Cardiac muscle cell (in vitro differentiated cells and primary cell): ENCODE measurements at regions not wholly inside any gene's neighbourhood (a gene's known extent, or its start where the extent isn't known, plus 50 kb on each side); places are given as distances from the start of the nearest gene placed in this dataset.
"Not testable (repeated sequence)": the region's sequence is repeated elsewhere in the genome, so short reads cannot be mapped to it uniquely, and the experiment has no call there.

Experiments used
- DNase-seq, 2 donors: peaks; one replicate each; pipeline versions ENCODE4 v3.0.0 to v3.0.0-alpha.2; 2010 to 2017; ENCODE audit warnings: low read depth in 1 of 2, low spot score in 1 of 2
- H3K27ac ChIP-seq: fragments of 200-600 bp; sonication (generic); 2 replicates; pipeline ENCODE4 v1.5.1; 2016
- H3K27me3 ChIP-seq: fragments of 200-600 bp; sonication (generic); 2 replicates; pipeline ENCODE4 v1.6.0; 2016; ENCODE audit warnings: control low read depth
- H3K36me3 ChIP-seq: fragments of 200-600 bp; sonication (generic); 2 replicates; pipeline ENCODE4 v1.5.1; 2016; ENCODE audit warnings: control low read depth
- H3K4me1 ChIP-seq: fragments of 200-600 bp; sonication (generic); 2 replicates; pipeline ENCODE4 v1.8.1; 2017; ENCODE audit warnings: low read depth, mild to moderate bottlenecking, mixed run types
- H3K4me3 ChIP-seq: fragments of 200-600 bp; sonication (generic); 2 replicates; pipeline ENCODE4 v1.5.1; 2016; ENCODE audit warnings: mild to moderate bottlenecking
- H3K9me3 ChIP-seq: fragments of 200-600 bp; sonication (generic); 2 replicates; pipeline ENCODE4 v1.5.1; 2017; ENCODE audit warnings: low read depth, mild to moderate bottlenecking, control low read depth
- CTCF ChIP-seq: IDR thresholded peaks from 2 replicates; pipeline ENCODE4 v1.5.1; 2012; ENCODE audit warnings: low read depth, mild to moderate bottlenecking, low read length

DNA sequence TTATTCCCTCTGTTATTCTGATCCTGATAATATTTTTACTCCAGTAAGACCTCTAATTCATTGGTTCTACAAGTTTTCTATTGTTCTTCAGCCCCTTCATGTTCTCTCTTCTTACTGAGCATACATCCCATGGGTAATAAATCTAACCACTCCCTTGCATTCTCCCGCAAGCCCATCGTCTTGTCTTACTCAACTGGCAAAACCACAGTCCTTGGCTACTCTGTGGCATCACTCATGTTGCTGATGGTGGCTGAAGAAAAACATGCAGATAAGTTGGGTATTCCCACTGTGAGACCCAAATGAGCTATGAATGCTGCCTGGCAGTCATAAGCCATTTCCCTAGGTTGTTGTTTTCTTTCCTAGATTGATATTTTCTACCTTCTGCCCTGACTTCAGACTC is 402.2 kb upstream of the AADAT start:
- no peaks in the 10 kb centered on the region for H3K36me3 ChIP-seq

GRCh38 chr4:170476351-170476750 is 386.6 kb upstream of the AADAT start:
- Histone ChIP-seq H3K4me3 (no peak overlapping the region), H3K36me3 (no peaks in the 10 kb centered on the region), H3K9me3 (no peaks in the 10 kb centered on the region), H3K4me1 (no peaks in the 10 kb centered on the region), H3K27ac (no peak overlapping the region), H3K27me3 (no peaks in the 10 kb centered on the region)
- TF ChIP-seq CTCF: no peak
- DNase-seq: no peak

More for the DNA sequence above, 402.2 kb upstream of the AADAT start:
- H3K27ac ChIP-seq: no peak overlapping the region
- no peak overlapping the region for H3K4me3 ChIP-seq
- TF ChIP-seq CTCF: no peak
- no peak for DNase-seq
- no peaks in the 10 kb centered on the region for H3K4me1 ChIP-seq
- no peaks in the 10 kb centered on the region for H3K9me3 ChIP-seq
- no peaks in the 10 kb centered on the region for H3K27me3 ChIP-seq

DNA sequence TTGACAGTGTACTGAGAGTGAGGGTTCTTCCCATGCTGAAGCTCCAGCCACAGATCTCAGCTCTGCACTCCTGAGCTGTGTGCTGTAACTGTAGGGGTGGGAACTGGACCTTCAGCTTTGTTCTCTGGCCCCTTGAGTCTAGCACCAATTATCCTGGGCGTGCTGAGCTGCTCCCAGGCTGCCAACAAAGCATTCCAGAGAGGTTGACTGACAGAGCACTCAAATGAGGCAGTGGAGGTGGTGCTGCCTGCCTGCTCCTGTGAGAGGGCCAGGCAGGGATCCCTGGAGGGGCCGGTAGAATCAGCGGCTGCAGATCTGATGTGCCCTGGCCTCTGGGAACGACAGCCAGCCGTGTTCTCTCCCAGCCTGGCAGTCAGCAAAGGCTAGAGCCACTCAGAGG is 375.7 kb upstream of the AADAT start:
- no peaks in the 10 kb centered on the region for H3K27me3 ChIP-seq
- no peaks in the 10 kb centered on the region for H3K36me3 ChIP-seq
- DNase-seq: peak in 1 of 2 donors; percentile 24
- no peaks in the 10 kb centered on the region for H3K4me1 ChIP-seq
- no peak overlapping the region for H3K4me3 ChIP-seq
- no peak overlapping the region for H3K27ac ChIP-seq
- no peak for TF ChIP-seq CTCF
- H3K9me3 ChIP-seq: no peaks in the 10 kb centered on the region

- Histone ChIP-seq H3K4me3 (no peak overlapping the region), H3K36me3 (no peaks in the 10 kb centered on the region), H3K27me3 (no peaks in the 10 kb centered on the region), H3K9me3 (no peaks in the 10 kb centered on the region), H3K4me1 (no peaks in the 10 kb centered on the region), H3K27ac (no peak overlapping the region)
- no peak for DNase-seq
- TF ChIP-seq CTCF: no peak
These were observed 374.9 kb upstream of the AADAT start for GRCh38 chr4:170464614-170465197.

DNA sequence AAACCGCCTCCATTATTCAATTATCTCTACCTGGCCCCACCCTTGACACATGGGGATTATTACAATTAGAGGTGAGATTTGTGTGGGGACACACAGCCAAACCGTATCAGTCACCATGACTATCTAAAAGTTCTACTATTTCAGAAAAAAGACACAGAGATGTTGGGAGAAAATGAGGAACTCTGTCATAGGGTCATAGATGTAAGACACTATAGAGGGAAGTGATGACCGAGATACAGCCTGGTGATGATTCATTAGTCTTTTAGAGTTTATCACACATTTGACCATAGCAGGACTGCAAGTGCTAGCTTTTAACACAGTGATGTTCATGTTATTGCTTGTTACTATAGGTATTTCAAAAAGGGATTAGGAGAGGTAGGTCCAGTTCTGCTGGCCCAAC is 357.0 kb upstream of the AADAT start:
- Histone ChIP-seq H3K27ac (no peak overlapping the region), H3K9me3 (no peaks in the 10 kb centered on the region), H3K4me3 (no peak overlapping the region), H3K4me1 (no peaks in the 10 kb centered on the region), H3K36me3 (no peaks in the 10 kb centered on the region), H3K27me3 (no peaks in the 10 kb centered on the region)
- TF ChIP-seq CTCF: no peak
- DNase-seq: no peak

- H3K9me3 ChIP-seq, H3K27me3 ChIP-seq, H3K27ac ChIP-seq, H3K4me1 ChIP-seq, H3K4me3 ChIP-seq, DNase-seq, H3K36me3 ChIP-seq: not testable (repeated sequence)
These were observed 351.4 kb upstream of the AADAT start for GRCh38 chr4:170441146-170441545.
